ENCODE measurements at regions not wholly inside any gene's neighbourhood (a gene's known extent, or its start where the extent isn't known, plus 50 kb on each side); places are given as distances from the start of the nearest gene placed in this dataset.
"Not testable (repeated sequence)": the region's sequence is repeated elsewhere in the genome, so short reads cannot be mapped to it uniquely, and the experiment has no call there.

- Histone ChIP-seq H3K27ac (no peak overlapping the region), H3K27me3 (no peaks in the 10 kb centered on the region), H3K36me3 (no peaks in the 10 kb centered on the region), H3K9me3 (peaks cover 0 to 8% (median 6%) of the 10 kb centered on the region in 4 donors), H3K4me1 (no peaks in the 10 kb centered on the region), H3K4me3 (no peak overlapping the region)
- intact Hi-C loops (cut with DNase I): no loop called here
- ATAC-seq: no peak
- WGBS, 2 donors: 58 to 71% methylated on average over 8 of the region's 8 CpGs
- no peak for TF ChIP-seq CTCF (IDR thresholded peaks at IDR 0.05)
- no peak for FAIRE-seq
- DNase-seq: no peak
Measured at GRCh38 chr9:40925149-40925548, 203.3 kb downstream of the FOXD4L6 start.

- intact Hi-C loops (cut with DNase I); DNase-seq; H3K27ac ChIP-seq; ATAC-seq; H3K4me3 ChIP-seq; FAIRE-seq; H3K36me3 ChIP-seq; H3K27me3 ChIP-seq; H3K9me3 ChIP-seq; H3K4me1 ChIP-seq: not testable (repeated sequence)
- 66 to 73% methylated on average over 5 of the region's 5 CpGs for WGBS, 2 donors
Measured at GRCh38 chr9:40916399-40916783, 212.1 kb downstream of the FOXD4L6 start.

GRCh38 chr9:40915660-40916398 lies 212.7 kb downstream of the FOXD4L6 start:
- H3K4me1 ChIP-seq; H3K27me3 ChIP-seq; H3K27ac ChIP-seq; ATAC-seq; FAIRE-seq; H3K4me3 ChIP-seq; intact Hi-C loops (cut with DNase I); H3K36me3 ChIP-seq; H3K9me3 ChIP-seq: not testable (repeated sequence)
- WGBS, 2 donors: 68 to 78% methylated on average over 13 of the region's 13 CpGs
- DNase-seq: peak in 1 of 6 donors; percentile 58

GRCh38 chr9:40914772-40915659 lies 213.5 kb downstream of the FOXD4L6 start:
- no peak for TF ChIP-seq CTCF (IDR thresholded peaks at IDR 0.05)
- Histone ChIP-seq H3K36me3 (no peaks in the 10 kb centered on the region), H3K4me3 (no peak overlapping the region), H3K27me3 (no peaks in the 10 kb centered on the region), H3K4me1 (no peaks in the 10 kb centered on the region), H3K9me3 (peaks cover 0 to 8% (median 6%) of the 10 kb centered on the region in 4 donors), H3K27ac (no peak overlapping the region)
- intact Hi-C loops (cut with DNase I): no loop called here
- no peak for ATAC-seq
- DNase-seq: no peak
- no peak for FAIRE-seq
- WGBS, 2 donors: 35 to 54% methylated on average over 5 of the region's 5 CpGs

- intact Hi-C loops (cut with DNase I): no loop called here
- peak in 1 of 4 donors; percentile 28 for ATAC-seq
- FAIRE-seq: no peak
- Histone ChIP-seq H3K36me3 (no peaks in the 10 kb centered on the region), H3K27ac (no peak overlapping the region), H3K9me3 (peaks cover 0 to 8% (median 7%) of the 10 kb centered on the region in 4 donors), H3K27me3 (no peaks in the 10 kb centered on the region), H3K4me1 (no peaks in the 10 kb centered on the region), H3K4me3 (no peak overlapping the region)
- DNase-seq: no peak
- no peak for TF ChIP-seq CTCF (IDR thresholded peaks at IDR 0.05)
- WGBS, 2 donors: 44 to 55% methylated on average over 8 of the region's 8 CpGs
Measured at GRCh38 chr9:40913928-40914673, 214.4 kb downstream of the FOXD4L6 start.
